HCT116 (cell line): ENCODE measurements at regions not wholly inside any gene's neighbourhood (a gene's known extent, or its start where the extent isn't known, plus 50 kb on each side); places are given as distances from the start of the nearest gene placed in this dataset.

Source experiments
- ATF3 ChIP-seq: IDR thresholded peaks from 2 replicates; pipeline ENCODE4 v1.6.1; 2012
- CEBPB ChIP-seq: IDR thresholded peaks from 2 replicates; pipeline ENCODE4 v1.6.1; 2012; ENCODE audit warnings: low read depth
- CTCF ChIP-seq, 3 experiments: fragments of 200-600 bp in 1 of 3; sonication (generic) in 1 of 3; IDR thresholded peaks in 2 of 3; conservative IDR thresholded peaks in 1 of 3; 2 replicates each; pipeline ENCODE4 v1.5.1; 2012 to 2017; ENCODE audit warnings: low read depth in 2 of 3, low read length in 2 of 3, antibody characterized with exemption in 1 of 3, borderline replicate concordance in 1 of 3, control low read depth in 1 of 3, mild to moderate bottlenecking in 1 of 3, mixed read lengths in 1 of 3, mixed run types in 1 of 3, moderate library complexity in 1 of 3; ENCODE audit not compliant: insufficient read depth in 1 of 3
- EZH2 ChIP-seq: fragments of 200-600 bp; sonication (generic); IDR thresholded peaks from 2 replicates; pipeline ENCODE4 v1.6.1; 2017; ENCODE audit warnings: antibody characterized with exemption, mixed run types
- EZH2phosphoT487 ChIP-seq: fragments of 200-600 bp; IDR thresholded peaks from 2 replicates; pipeline ENCODE4 v1.6.1; 2018; ENCODE audit warnings: antibody characterized with exemption, borderline replicate concordance
- FOSL1 ChIP-seq: IDR thresholded peaks from 2 replicates; pipeline ENCODE4 v1.6.1; 2012; ENCODE audit warnings: low read depth
- JUND ChIP-seq: IDR thresholded peaks from 2 replicates; pipeline ENCODE4 v1.6.1; 2012
- POLR2A ChIP-seq: IDR thresholded peaks from 2 replicates; pipeline ENCODE4 v1.7.0; 2011; ENCODE audit warnings: borderline replicate concordance; ENCODE audit not compliant: insufficient read depth, insufficient read length; ENCODE audit errors: extremely low read depth
- POLR2AphosphoS5 ChIP-seq: IDR thresholded peaks from 2 replicates; pipeline ENCODE4 v1.6.1; 2011; ENCODE audit warnings: mild to moderate bottlenecking, low read depth, low read length, moderate library complexity
- RAD21 ChIP-seq: IDR thresholded peaks from 2 replicates; pipeline ENCODE4 v1.6.1; 2012; ENCODE audit warnings: low read depth, mild to moderate bottlenecking
- REST ChIP-seq: IDR thresholded peaks from 2 replicates; pipeline ENCODE4 v1.6.1; 2012; ENCODE audit warnings: low read depth
- SRF ChIP-seq: IDR thresholded peaks from 2 replicates; pipeline ENCODE4 v1.6.1; 2012; ENCODE audit warnings: low read depth
- YY1 ChIP-seq: IDR thresholded peaks from 2 replicates; pipeline ENCODE4 v1.6.1; 2011; ENCODE audit warnings: low read length, low read depth, moderate library complexity, mild to moderate bottlenecking; ENCODE audit not compliant: insufficient replicate concordance; ENCODE audit errors: extremely low read depth
- ZNF274 ChIP-seq: fragments of 200-500 bp; sonication (Bioruptor generic); IDR thresholded peaks from 2 replicates; pipeline ENCODE4 v1.6.1; 2014; ENCODE audit warnings: mild to moderate bottlenecking, low read depth, low read length, inconsistent platforms

- TF ChIP-seq POLR2A (no peak), CEBPB (no peak), EZH2 (no peak), CTCF (IDR thresholded peaks at IDR 0.05 in 2 of 3, conservative IDR thresholded peaks at IDR 0.05 in 1 of 3; ENCODE audit: borderline replicate concordance in 1 of 3, insufficient read depth in 1 of 3, low read depth in 2 of 3, low read length in 2 of 3) (no peak), POLR2AphosphoS5 (no peak), YY1 (no peak), ZNF274 (no peak), REST (no peak), SRF (no peak), ATF3 (no peak), EZH2phosphoT487 (no peak), JUND (no peak), RAD21 (no peak), FOSL1 (no peak)
These were observed 413.9 kb downstream of the RPS6KC1 start for GRCh38 chr1:213464786-213465460.
